ENCODE measurements at regions not wholly inside any gene's neighbourhood (a gene's known extent, or its start where the extent isn't known, plus 50 kb on each side); places are given as distances from the start of the nearest gene placed in this dataset.

- no peak overlapping the region for H3K4me3 ChIP-seq (ENCODE audit: low read depth, low read length)
- DNase-seq (ENCODE audit: low read depth): no peak
- in situ Hi-C loops (cut with HindIII; ENCODE audit: low sequenced_read_pairs): no loop called here
- TF ChIP-seq CTCF (IDR thresholded peaks at IDR 0.05; ENCODE audit: low read depth, low read length, missing control alignments): no peak
Measured at GRCh38 chr14:98606041-98606640, 665.9 kb downstream of the BCL11B start.

- DNase-seq (ENCODE audit: low read depth): no peak
- no peak for TF ChIP-seq CTCF (IDR thresholded peaks at IDR 0.05; ENCODE audit: low read depth, low read length, missing control alignments)
- in situ Hi-C loops (cut with HindIII; ENCODE audit: low sequenced_read_pairs): no loop called here
- H3K4me3 ChIP-seq (ENCODE audit: low read depth, low read length): no peak overlapping the region
Measured at GRCh38 chr14:98606816-98607215, 665.2 kb downstream of the BCL11B start.

GRCh38 chr14:98607341-98607910 is 664.6 kb downstream of the BCL11B start:
- DNase-seq (ENCODE audit: low read depth): no peak
- in situ Hi-C loops (cut with HindIII; ENCODE audit: low sequenced_read_pairs): no loop called here
- no peak overlapping the region for H3K4me3 ChIP-seq (ENCODE audit: low read depth, low read length)
- no peak for TF ChIP-seq CTCF (IDR thresholded peaks at IDR 0.05; ENCODE audit: low read depth, low read length, missing control alignments)

- no peak for DNase-seq (ENCODE audit: low read depth)
- in situ Hi-C loops (cut with HindIII; ENCODE audit: low sequenced_read_pairs): no loop called here
Measured at GRCh38 chr14:98608071-98609060, 663.6 kb downstream of the BCL11B start.

GRCh38 chr14:98612434-98613200 is 659.4 kb downstream of the BCL11B start:
- no peak for TF ChIP-seq CTCF (IDR thresholded peaks at IDR 0.05; ENCODE audit: low read depth, low read length, missing control alignments)
- no peak overlapping the region for H3K4me3 ChIP-seq (ENCODE audit: low read depth, low read length)
- in situ Hi-C loops (cut with HindIII; ENCODE audit: low sequenced_read_pairs): no loop called here
- no peak for DNase-seq (ENCODE audit: low read depth)

More at GRCh38 chr14:98608071-98609060, 663.6 kb downstream of the BCL11B start:
- no peak overlapping the region for H3K4me3 ChIP-seq (ENCODE audit: low read depth, low read length)
- TF ChIP-seq CTCF (IDR thresholded peaks at IDR 0.05; ENCODE audit: low read depth, low read length, missing control alignments): no peak

GRCh38 chr14:98614741-98615140 is 657.3 kb downstream of the BCL11B start:
- H3K4me3 ChIP-seq (ENCODE audit: low read depth, low read length): no peak overlapping the region
- DNase-seq (ENCODE audit: low read depth): no peak
- TF ChIP-seq CTCF (IDR thresholded peaks at IDR 0.05; ENCODE audit: low read depth, low read length, missing control alignments): no peak
- in situ Hi-C loops (cut with HindIII; ENCODE audit: low sequenced_read_pairs): no loop called here
